AG04449 (cell line): ENCODE measurements at regions not wholly inside any gene's neighbourhood (a gene's known extent, or its start where the extent isn't known, plus 50 kb on each side); places are given as distances from the start of the nearest gene placed in this dataset.

ENCODE experiments used
- CTCF ChIA-PET: fragments of 350-600 bp; formaldehyde crosslinking; extraction: SDS; loops from one replicate; lab custom pipeline; 2021; ENCODE audit warnings: antibody characterized with exemption; lab: Yijun Ruan, JAX
- POLR2A ChIA-PET: fragments of 400-600, 350-600 bp; formaldehyde crosslinking; extraction: SDS; loops from one replicate; lab custom pipeline; 2020; ENCODE audit warnings: antibody characterized with exemption, inconsistent platforms; lab: Yijun Ruan, JAX
- DNase-seq: peaks from one replicate; pipeline ENCODE4 v3.0.0-alpha.2; 2010; ENCODE audit warnings: low read depth, low spot score
- H3K4me3 ChIP-seq: 2 replicates; pipeline ENCODE4 v1.5.1; 2011; ENCODE audit warnings: low read depth, mild to moderate bottlenecking, control low read depth, low read length
- TF ChIP-seq, protein P1 (sequence below): IDR thresholded peaks from one replicate; pipeline ENCODE4 v1.5.1; 2011; ENCODE audit warnings: mild to moderate bottlenecking, moderate library complexity, low read length, control low read depth, inconsistent platforms; ENCODE audit not compliant: insufficient read depth; ENCODE audit errors: missing control alignments

DNA sequence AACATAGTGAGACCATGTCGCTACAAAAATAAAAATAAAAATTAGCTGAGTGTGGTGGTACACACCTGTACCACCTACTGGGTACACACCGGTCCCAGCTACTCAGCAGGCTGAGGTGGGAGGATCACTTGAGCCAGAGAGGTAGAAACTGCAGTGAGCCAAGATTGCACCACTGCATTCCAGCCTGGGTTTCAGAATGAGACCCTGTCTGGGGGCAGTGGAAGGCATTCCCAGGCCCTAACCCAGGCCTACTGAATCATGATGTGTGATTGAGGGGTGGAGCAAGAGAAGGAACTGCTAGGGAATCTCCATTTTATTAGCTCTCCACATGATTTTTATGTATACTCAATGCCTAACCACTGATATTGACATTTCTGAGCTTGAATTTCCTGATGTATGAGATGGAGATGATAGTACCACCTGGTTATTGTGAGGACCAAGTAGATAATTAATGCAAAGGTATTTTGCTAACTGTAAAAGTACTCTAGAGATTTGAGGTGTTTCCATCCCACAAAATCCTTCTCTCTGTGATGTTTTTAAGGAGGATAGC, 169.5 kb upstream of the UMPS start:
- ChIA-PET POLR2A (no interaction called here), CTCF (interaction anchor here (0.6 to 22.1 kb wide), 80 partner anchors 11 to 1025 kb away, joined by 3 to 776 read pairs (median 6); partner anchors contain the start of genes KALRN and UMPS)
- no peak overlapping the region for H3K4me3 ChIP-seq
- DNase-seq = no peak
- TF ChIP-seq, protein P1, sequence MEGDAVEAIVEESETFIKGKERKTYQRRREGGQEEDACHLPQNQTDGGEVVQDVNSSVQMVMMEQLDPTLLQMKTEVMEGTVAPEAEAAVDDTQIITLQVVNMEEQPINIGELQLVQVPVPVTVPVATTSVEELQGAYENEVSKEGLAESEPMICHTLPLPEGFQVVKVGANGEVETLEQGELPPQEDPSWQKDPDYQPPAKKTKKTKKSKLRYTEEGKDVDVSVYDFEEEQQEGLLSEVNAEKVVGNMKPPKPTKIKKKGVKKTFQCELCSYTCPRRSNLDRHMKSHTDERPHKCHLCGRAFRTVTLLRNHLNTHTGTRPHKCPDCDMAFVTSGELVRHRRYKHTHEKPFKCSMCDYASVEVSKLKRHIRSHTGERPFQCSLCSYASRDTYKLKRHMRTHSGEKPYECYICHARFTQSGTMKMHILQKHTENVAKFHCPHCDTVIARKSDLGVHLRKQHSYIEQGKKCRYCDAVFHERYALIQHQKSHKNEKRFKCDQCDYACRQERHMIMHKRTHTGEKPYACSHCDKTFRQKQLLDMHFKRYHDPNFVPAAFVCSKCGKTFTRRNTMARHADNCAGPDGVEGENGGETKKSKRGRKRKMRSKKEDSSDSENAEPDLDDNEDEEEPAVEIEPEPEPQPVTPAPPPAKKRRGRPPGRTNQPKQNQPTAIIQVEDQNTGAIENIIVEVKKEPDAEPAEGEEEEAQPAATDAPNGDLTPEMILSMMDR = no peak

DNA sequence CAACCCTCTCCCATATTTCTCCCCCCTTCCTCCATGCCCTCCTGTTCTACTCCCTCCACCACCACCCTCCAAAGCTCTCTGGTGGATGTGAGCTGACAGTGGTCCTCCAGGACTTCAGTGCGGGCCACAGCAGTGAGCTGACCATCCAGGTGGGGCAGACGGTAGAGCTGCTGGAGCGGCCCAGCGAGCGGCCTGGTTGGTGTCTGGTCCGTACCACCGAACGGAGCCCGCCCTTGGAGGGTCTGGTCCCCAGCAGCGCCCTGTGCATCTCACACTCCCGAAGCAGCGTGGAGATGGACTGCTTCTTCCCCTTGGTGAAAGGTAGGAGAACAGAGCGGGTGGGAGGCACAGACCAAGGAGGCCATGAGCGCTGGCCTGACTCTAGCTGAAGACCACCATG, 167.5 kb upstream of the UMPS start:
- ChIA-PET CTCF (interaction anchor here (0.6 to 22.1 kb wide), 19 partner anchors 9 to 1023 kb away, joined by 3 to 776 read pairs (median 4); no protein-coding TSS in a partner anchor), POLR2A (no interaction called here)
- TF ChIP-seq, protein P1 = no peak
- no peak overlapping the region for H3K4me3 ChIP-seq
- no peak for DNase-seq

DNA sequence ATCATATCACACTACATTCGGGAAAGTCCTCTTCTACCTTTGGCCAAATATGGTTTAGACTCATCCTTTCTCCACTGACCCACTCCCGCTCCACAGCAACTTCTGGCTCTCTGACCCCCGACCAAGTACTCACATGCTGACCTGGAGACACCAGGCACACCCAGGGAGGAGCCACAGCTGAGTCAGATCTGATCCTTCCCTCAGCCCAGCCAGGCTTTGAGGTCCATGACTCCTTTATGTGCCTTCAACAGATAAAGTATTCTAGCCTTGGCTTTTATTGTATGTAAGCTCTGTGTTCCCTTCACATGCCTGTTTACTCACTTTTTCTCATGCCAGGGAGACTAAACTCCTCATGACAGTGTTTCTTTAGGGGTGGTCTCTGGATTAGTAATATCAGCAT, 166.9 kb upstream of the UMPS start:
- DNase-seq = no peak
- ChIA-PET CTCF (interaction anchor here (0.6 to 22.1 kb wide), 18 partner anchors 9 to 1023 kb away, joined by 3 to 776 read pairs (median 4); no protein-coding TSS in a partner anchor), POLR2A (no interaction called here)
- H3K4me3 ChIP-seq = no peak overlapping the region
- TF ChIP-seq, protein P1 = no peak

DNA sequence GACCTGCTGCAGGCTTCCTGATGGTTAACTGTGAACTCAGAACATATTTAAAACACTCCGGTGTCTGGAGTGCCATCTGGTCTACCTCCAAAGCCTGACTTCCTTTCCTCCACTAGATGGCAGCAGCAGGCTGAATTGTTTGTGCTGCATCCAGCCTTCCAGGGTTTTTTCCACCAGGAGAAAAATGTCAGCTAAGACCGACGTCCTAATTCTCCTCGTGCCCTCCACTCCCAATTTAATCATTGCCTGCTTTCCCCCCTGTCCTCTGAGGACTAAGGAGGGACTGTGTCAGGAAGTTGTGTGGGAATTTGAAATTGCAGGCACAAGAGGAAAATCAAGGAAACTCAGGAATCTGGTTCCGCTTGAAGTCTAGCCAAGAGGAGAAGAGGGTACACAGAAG, 165.2 kb upstream of the UMPS start:
- ChIA-PET CTCF (interaction anchor here (0.6 to 22.1 kb wide), 30 partner anchors 9 to 1021 kb away, joined by 3 to 776 read pairs (median 6); partner anchors contain the start of gene UMPS), POLR2A (no interaction called here)
- DNase-seq = no peak
- no peak overlapping the region for H3K4me3 ChIP-seq
- TF ChIP-seq, protein P1 = peak; percentile 82

DNA sequence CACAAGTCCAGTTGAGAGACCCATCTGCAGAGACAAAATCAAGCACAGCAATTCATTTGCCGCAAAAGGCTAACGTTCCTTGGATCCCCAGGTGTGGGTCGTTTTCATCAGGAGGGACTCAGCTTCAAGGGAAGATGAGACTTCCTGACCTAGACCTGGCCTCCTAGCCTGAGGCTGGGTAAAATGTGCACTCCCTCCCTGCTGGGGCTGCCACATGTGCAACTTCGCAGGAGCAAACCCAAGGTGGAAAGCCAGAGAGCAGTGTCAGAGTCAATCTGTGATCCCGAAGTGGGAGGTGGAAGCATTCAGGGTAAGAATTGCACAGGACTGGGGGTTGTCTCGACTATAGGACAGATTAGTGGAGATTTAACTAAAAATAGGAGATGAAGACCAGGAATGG, 164.7 kb upstream of the UMPS start:
- ChIA-PET CTCF (interaction anchor here (0.6 to 22.1 kb wide), 35 partner anchors 8 to 1021 kb away, joined by 3 to 776 read pairs (median 5); partner anchors contain the start of gene UMPS), POLR2A (no interaction called here)
- TF ChIP-seq, protein P1 = no peak
- no peak for DNase-seq
- H3K4me3 ChIP-seq = no peak overlapping the region

DNA sequence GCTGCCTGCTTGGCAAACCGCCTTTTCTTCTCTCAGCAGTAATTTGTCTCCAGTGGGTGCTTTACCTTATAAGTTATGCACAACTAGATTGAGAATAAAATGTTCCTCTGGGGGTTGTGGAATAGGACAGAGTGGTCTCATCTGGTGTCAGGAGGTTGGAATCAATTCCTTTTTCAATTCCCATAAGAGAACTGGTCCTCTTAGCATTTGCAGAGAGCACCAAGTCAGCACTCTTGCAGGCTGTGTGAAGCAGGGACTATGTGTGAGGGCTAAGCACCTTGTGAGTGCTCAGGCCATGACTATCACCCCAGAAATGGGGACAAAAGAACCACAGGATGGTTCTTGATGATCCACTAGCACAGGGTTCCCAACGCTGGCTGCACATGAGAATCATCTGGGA, 163.6 kb upstream of the UMPS start:
- ChIA-PET POLR2A (no interaction called here), CTCF (interaction anchor here (1.3 to 22.1 kb wide), 8 partner anchors 12 to 336 kb away, joined by 3 to 776 read pairs (median 16); no protein-coding TSS in a partner anchor)
- TF ChIP-seq, protein P1 = no peak
- DNase-seq = no peak
- no peak overlapping the region for H3K4me3 ChIP-seq
